ENCODE measurements at regions not wholly inside any gene's neighbourhood (a gene's known extent, or its start where the extent isn't known, plus 50 kb on each side); places are given as distances from the start of the nearest gene placed in this dataset.

DNA sequence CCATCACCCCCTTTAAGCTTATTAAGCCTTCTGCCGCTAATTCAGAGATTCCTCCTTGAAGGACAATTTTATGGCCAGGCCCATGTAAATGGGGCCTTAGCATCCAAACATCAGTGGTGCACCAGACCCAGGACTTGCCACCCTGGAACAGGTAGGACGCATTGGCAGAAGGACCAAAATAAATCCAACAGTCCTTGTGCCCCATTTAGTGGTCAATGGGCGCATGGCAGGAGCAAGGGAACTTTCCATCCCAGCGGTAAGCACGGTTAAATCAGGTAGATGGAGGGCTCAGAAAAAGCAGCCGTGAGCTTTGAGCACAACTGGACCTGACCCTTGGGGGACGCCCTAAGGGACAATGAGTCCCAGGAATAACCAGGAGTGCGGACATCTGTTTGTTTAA lies 540.8 kb upstream of the ROBO1 start:
- no peak for FAIRE-seq
- DNase-seq (ENCODE audit: low read depth) = no peak
- TF ChIP-seq, protein P1, sequence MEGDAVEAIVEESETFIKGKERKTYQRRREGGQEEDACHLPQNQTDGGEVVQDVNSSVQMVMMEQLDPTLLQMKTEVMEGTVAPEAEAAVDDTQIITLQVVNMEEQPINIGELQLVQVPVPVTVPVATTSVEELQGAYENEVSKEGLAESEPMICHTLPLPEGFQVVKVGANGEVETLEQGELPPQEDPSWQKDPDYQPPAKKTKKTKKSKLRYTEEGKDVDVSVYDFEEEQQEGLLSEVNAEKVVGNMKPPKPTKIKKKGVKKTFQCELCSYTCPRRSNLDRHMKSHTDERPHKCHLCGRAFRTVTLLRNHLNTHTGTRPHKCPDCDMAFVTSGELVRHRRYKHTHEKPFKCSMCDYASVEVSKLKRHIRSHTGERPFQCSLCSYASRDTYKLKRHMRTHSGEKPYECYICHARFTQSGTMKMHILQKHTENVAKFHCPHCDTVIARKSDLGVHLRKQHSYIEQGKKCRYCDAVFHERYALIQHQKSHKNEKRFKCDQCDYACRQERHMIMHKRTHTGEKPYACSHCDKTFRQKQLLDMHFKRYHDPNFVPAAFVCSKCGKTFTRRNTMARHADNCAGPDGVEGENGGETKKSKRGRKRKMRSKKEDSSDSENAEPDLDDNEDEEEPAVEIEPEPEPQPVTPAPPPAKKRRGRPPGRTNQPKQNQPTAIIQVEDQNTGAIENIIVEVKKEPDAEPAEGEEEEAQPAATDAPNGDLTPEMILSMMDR (IDR thresholded peaks at IDR 0.05; ENCODE audit: insufficient read depth, low read length, severe bottlenecking) = no peak
- Histone ChIP-seq H3K4me3 (ENCODE audit: low read depth, low read length) (no peak overlapping the region), H3K27me3 (ENCODE audit: control insufficient read depth, insufficient read depth, low read length) (no peaks in the 10 kb centered on the region), H3K36me3 (ENCODE audit: control insufficient read depth, insufficient read depth, low read length) (no peaks in the 10 kb centered on the region)

DNA sequence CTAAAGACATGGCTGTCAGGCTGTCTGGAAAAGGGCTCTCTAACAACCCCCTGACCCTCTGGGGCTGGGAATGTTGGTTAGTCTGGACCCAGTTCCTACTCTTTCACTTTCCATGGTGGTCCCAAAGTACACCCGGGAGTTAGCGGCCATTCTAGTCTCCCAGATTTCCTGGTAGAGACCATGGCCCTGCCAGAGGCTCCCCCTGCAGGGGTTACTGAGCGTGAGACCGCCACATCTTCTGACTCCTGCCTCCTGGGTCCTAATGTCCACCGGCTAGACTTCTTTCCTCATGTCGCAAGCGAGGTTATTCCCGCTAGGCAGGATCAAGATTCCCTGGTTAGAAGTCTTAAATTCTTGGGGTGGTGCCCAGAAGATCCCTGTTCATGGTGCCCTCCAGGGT lies 540.0 kb upstream of the ROBO1 start:
- Histone ChIP-seq H3K36me3 (ENCODE audit: control insufficient read depth, insufficient read depth, low read length) (no peaks in the 10 kb centered on the region), H3K27me3 (ENCODE audit: control insufficient read depth, insufficient read depth, low read length) (no peaks in the 10 kb centered on the region), H3K4me3 (ENCODE audit: low read depth, low read length) (no peak overlapping the region)
- FAIRE-seq = no peak
- DNase-seq (ENCODE audit: low read depth) = no peak
- TF ChIP-seq, protein P1 (IDR thresholded peaks at IDR 0.05; ENCODE audit: insufficient read depth, low read length, severe bottlenecking) = no peak

DNA sequence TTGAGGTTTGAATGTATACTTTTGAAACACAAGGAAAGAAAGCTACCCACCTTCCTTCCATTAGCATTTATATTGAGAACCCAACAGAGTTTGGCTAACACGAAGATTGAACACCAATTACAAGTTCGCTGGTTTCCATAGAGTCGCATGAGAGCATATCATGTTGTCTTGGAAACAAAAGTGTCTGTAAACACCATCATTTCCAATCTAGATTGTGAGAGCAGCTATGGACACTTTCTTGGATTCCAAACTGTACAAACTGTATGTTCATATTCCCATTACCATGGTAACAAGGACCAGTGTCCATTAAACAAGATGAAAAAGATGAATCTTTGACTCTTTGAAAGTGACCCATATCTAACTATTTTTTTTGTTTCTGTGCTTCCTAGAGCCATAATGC lies 529.9 kb upstream of the ROBO1 start:
- no peaks in the 10 kb centered on the region for H3K36me3 ChIP-seq (ENCODE audit: control insufficient read depth, insufficient read depth, low read length)
- TF ChIP-seq, protein P1 (IDR thresholded peaks at IDR 0.05; ENCODE audit: insufficient read depth, low read length, severe bottlenecking) = no peak
- H3K27me3 ChIP-seq (ENCODE audit: control insufficient read depth, insufficient read depth, low read length) = no peaks in the 10 kb centered on the region
- FAIRE-seq (no peak), DNase-seq (ENCODE audit: low read depth) (no peak)
- H3K4me3 ChIP-seq (ENCODE audit: low read depth, low read length) = no peak overlapping the region

DNA sequence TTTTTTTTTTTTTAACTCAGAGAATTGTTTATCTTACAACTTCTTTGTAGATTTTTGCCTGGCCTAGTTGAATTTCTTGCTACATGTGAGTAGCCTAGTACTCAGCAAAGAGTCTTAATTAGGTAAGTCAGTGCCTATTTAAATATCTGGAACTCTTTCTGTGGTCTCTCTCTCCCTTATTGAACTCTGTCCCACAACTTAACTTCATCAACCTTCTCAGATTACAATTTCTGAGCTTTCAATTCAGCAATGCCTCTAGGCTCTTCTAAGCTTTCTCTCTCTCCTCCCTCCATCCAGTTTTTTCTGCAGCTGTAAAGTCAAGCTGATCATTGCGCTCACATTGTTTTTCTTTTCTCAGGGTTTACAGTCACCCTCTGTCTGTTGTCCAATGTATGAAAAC lies 517.6 kb upstream of the ROBO1 start:
- TF ChIP-seq, protein P1 (IDR thresholded peaks at IDR 0.05; ENCODE audit: insufficient read depth, low read length, severe bottlenecking) = no peak
- H3K27me3 ChIP-seq (ENCODE audit: control insufficient read depth, insufficient read depth, low read length) = no peaks in the 10 kb centered on the region
- no peaks in the 10 kb centered on the region for H3K36me3 ChIP-seq (ENCODE audit: control insufficient read depth, insufficient read depth, low read length)
- H3K4me3 ChIP-seq (ENCODE audit: low read depth, low read length) = no peak overlapping the region
- FAIRE-seq (no peak), DNase-seq (ENCODE audit: low read depth) (no peak)

DNA sequence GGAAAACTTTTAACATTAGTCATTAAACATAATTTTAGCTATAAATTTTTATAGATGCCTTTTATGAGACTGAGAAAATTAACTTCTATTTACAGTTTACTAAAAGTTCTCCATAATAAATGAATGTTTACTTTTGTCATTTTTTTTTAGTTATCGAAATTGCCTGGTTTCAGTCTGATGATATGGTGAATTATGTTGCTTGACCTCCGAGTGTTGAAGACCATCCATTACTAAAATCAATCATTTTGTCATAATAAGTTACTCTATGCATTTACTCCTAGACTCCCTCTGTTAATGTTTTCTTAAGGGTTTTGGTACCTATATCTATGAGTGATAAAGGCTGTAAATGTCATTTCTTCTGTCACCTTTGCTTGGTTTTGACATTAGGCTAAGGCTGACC lies 516.0 kb upstream of the ROBO1 start:
- DNase-seq (ENCODE audit: low read depth) (no peak), FAIRE-seq (no peak)
- Histone ChIP-seq H3K4me3 (ENCODE audit: low read depth, low read length) (no peak overlapping the region), H3K27me3 (ENCODE audit: control insufficient read depth, insufficient read depth, low read length) (no peaks in the 10 kb centered on the region), H3K36me3 (ENCODE audit: control insufficient read depth, insufficient read depth, low read length) (no peaks in the 10 kb centered on the region)
- TF ChIP-seq, protein P1 (IDR thresholded peaks at IDR 0.05; ENCODE audit: insufficient read depth, low read length, severe bottlenecking) = no peak

DNA sequence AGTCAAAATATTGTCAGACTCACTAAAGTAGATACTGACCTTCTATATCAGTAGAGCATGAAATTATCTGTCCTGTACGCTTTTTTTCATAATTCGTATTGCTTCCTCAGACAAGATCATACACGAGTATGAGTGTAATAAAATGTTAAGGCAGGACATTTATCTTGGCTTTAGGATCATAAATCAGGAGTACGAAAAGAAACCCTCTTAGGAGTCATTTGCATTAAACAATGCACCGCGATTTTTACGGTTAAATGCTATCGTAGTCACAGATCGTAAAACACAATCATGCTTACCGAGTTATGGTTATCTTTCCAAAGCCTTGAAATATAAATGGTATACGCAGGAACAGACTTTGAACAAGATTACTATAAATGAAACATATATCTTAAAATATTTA lies 510.3 kb upstream of the ROBO1 start:
- FAIRE-seq (no peak), DNase-seq (ENCODE audit: low read depth) (no peak)
- no peak overlapping the region for H3K4me3 ChIP-seq (ENCODE audit: low read depth, low read length)
- no peaks in the 10 kb centered on the region for H3K36me3 ChIP-seq (ENCODE audit: control insufficient read depth, insufficient read depth, low read length)
- H3K27me3 ChIP-seq (ENCODE audit: control insufficient read depth, insufficient read depth, low read length) = no peaks in the 10 kb centered on the region
- TF ChIP-seq, protein P1 (IDR thresholded peaks at IDR 0.05; ENCODE audit: insufficient read depth, low read length, severe bottlenecking) = no peak

Measured in bronchial epithelial cell (primary cell).